Activated CD8-positive, alpha-beta T cell treated with anti-CD3 and anti-CD28 coated beads, Interleukin-2, amount 10 ng/mL, durations not matched to agents 7 days and 5 days (primary cell): ENCODE measurements at regions not wholly inside any gene's neighbourhood (a gene's known extent, or its start where the extent isn't known, plus 50 kb on each side); places are given as distances from the start of the nearest gene placed in this dataset.

ENCODE experiments used
- ATAC-seq: fragments of 150-1000 bp; cut with Tn5 transposase; one replicate; pipeline ENCODE4 v1.10.0; 2021; ENCODE audit warnings: moderate library complexity
- CTCF ChIA-PET: fragments of 350-600 bp; sonication (Branson Sonifier 250); formaldehyde crosslinking; loops from one replicate; lab custom pipeline; 2021; ENCODE audit warnings: antibody characterized with exemption; lab: Charles Lee
- POLR2A ChIA-PET: fragments of 350-600 bp; sonication (Branson Sonifier 250); formaldehyde crosslinking; loops from one replicate; lab custom pipeline; 2021; ENCODE audit warnings: antibody characterized with exemption; lab: Charles Lee
- DNase-seq: peaks from one replicate; pipeline ENCODE4 v3.0.0-alpha.2; 2020
- H3K27ac Mint-ChIP-seq: one replicate; pipeline ENCODE4 v1.8.0; 2021; ENCODE audit warnings: mild to moderate bottlenecking, mixed read lengths
- H3K27me3 Mint-ChIP-seq: one replicate; pipeline ENCODE4 v1.8.0; 2021; ENCODE audit warnings: low read depth, mixed read lengths
- H3K36me3 Mint-ChIP-seq: one replicate; pipeline ENCODE4 v1.8.0; 2021; ENCODE audit warnings: low read depth, mixed read lengths
- H3K4me1 Mint-ChIP-seq: one replicate; pipeline ENCODE4 v1.8.0; 2021; ENCODE audit warnings: low read depth, mixed read lengths
- H3K4me3 Mint-ChIP-seq: one replicate; pipeline ENCODE4 v1.8.0; 2021; ENCODE audit warnings: mild to moderate bottlenecking, mixed read lengths
- H3K9me3 Mint-ChIP-seq: one replicate; pipeline ENCODE4 v1.8.0; 2022; ENCODE audit warnings: mixed read lengths; ENCODE audit not compliant: insufficient read depth

DNA sequence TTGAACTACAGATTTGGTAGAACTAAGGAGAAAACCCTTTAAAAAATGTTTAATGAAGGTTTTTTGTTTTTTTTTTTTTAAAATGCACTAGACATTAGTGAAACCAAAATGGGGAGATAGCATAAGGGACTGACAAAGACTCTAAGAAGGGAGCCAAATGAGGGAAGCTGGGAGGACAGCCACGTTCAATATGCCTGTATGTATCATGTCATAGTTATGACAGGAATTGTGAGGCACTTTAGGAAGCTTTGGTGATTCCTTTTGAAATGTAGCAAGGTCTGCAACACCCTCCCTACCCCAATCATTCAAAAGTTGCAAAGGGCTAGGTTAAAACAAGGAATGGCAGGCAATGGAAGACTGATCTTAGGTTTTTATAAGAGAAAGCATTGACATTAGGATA is 526.0 kb downstream of the TLL1 start:
- ChIA-PET CTCF (no interaction called here), POLR2A (no interaction called here)
- H3K4me1 Mint-ChIP-seq: no peaks in the 10 kb centered on the region
- ATAC-seq: no peak
- no peak overlapping the region for H3K4me3 Mint-ChIP-seq
- no peak for DNase-seq
- no peaks in the 10 kb centered on the region for H3K27me3 Mint-ChIP-seq
- H3K36me3 Mint-ChIP-seq: no peaks in the 10 kb centered on the region
- H3K27ac Mint-ChIP-seq: no peak overlapping the region
- H3K9me3 Mint-ChIP-seq: no peaks in the 10 kb centered on the region

DNA sequence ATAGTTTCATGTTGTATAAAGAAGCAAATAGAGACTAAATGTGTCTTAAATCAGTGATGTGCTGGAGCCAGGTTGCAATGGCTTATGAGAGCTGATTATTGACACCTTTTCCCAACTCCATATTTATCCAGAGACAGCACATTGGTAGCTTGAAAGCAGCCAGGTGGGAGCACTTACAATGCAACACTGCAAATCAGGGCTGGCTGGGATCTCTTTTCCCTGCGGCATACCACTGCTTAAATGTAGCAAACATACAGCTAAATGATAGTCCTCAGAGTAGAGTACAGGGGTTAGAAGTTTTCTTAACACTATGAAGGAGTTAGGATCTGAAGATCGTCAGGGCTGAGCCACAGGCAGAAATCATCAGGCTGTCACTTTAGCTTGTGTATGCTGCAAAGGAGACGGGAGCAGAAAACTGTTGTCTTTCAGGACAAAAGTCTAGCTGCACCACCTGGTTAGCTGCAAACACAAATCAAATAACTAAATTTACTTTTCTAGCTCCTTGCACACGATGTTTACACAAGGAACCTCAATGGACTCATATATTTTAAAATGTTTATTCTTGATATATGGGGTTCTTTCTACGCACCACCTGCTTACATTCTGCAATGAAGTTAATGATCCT is 527.3 kb downstream of the TLL1 start:
- Mint-ChIP-seq H3K4me1 (no peaks in the 10 kb centered on the region), H3K27me3 (no peaks in the 10 kb centered on the region), H3K9me3 (no peaks in the 10 kb centered on the region), H3K27ac (no peak overlapping the region), H3K4me3 (no peak overlapping the region), H3K36me3 (no peaks in the 10 kb centered on the region)
- DNase-seq (no peak), ATAC-seq (no peak)
- ChIA-PET CTCF (no interaction called here), POLR2A (no interaction called here)

DNA sequence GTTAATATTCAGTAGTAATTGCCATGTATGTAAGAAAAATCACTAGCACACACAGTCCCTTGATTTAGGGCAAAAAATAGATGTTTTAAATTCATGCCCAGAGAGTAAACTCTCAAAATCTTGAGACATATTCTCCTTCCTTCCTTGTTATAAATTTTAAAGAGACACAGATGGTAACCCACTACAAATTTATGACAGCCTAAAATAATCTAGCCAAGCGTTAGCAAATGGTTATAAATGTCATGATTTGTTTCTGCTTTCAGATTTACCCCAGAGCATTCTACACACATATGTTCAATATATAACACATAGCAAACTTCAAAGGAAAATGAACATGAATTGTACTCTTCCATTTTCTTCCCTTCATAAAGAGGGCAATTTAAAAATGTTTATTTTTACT is 540.3 kb downstream of the TLL1 start:
- POLR2A ChIA-PET: no interaction called here
- H3K27ac Mint-ChIP-seq: no peak overlapping the region

DNA sequence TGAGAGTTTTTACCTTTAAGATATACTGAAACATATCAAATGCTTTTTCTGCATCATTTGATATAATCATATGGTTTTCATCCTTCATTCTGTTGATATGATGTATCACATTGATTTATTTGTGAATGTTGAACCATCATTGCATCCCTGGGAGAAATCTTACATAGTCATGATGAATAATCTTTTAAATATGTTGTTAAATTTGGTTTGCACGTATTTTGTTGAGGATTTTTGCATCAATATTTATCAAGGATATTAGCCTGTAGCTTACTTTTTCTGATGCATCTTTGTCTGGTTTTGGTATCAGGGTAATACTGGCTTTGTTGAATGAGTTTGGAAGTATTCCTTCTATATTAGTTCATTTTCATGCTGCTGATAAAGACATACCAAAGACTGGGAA is 541.4 kb downstream of the TLL1 start:
- ATAC-seq: no peak
- no peaks in the 10 kb centered on the region for H3K4me1 Mint-ChIP-seq
- DNase-seq: no peak
- H3K27ac Mint-ChIP-seq: no peak overlapping the region
- H3K27me3 Mint-ChIP-seq: no peaks in the 10 kb centered on the region
- no peaks in the 10 kb centered on the region for H3K9me3 Mint-ChIP-seq
- no peaks in the 10 kb centered on the region for H3K36me3 Mint-ChIP-seq
- ChIA-PET CTCF (no interaction called here), POLR2A (no interaction called here)
- H3K4me3 Mint-ChIP-seq: no peak overlapping the region

More for the DNA sequence above, 540.3 kb downstream of the TLL1 start:
- H3K4me3 Mint-ChIP-seq: no peak overlapping the region
- ATAC-seq: no peak
- CTCF ChIA-PET: no interaction called here
- DNase-seq: no peak
- no peaks in the 10 kb centered on the region for H3K4me1 Mint-ChIP-seq
- no peaks in the 10 kb centered on the region for H3K36me3 Mint-ChIP-seq
- H3K27me3 Mint-ChIP-seq: no peaks in the 10 kb centered on the region
- H3K9me3 Mint-ChIP-seq: no peaks in the 10 kb centered on the region

DNA sequence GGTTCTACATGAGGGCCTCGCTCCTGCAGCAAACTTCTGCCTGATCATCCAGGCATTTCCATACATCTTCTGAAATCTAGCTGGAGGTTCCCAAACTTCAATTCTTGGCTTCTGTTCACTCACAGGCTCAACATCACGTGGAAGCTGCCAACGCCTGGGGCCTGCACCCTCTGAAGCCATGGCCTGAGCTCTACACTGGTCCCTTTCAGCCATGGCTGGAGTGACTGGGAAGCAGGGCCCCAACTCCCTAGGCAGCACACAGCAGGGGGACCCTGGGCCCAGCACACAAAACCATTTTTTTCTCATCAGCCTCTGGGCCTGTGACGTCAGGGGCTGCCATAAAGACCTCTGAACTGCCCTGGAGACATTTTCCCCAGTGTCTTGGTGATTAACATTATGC is 542.7 kb downstream of the TLL1 start:
- Mint-ChIP-seq H3K4me1 (no peaks in the 10 kb centered on the region), H3K9me3 (no peaks in the 10 kb centered on the region), H3K36me3 (no peaks in the 10 kb centered on the region), H3K4me3 (no peak overlapping the region), H3K27ac (no peak overlapping the region), H3K27me3 (no peaks in the 10 kb centered on the region)
- ATAC-seq: no peak
- CTCF ChIA-PET: no interaction called here
- POLR2A ChIA-PET: no interaction called here
- DNase-seq: no peak

DNA sequence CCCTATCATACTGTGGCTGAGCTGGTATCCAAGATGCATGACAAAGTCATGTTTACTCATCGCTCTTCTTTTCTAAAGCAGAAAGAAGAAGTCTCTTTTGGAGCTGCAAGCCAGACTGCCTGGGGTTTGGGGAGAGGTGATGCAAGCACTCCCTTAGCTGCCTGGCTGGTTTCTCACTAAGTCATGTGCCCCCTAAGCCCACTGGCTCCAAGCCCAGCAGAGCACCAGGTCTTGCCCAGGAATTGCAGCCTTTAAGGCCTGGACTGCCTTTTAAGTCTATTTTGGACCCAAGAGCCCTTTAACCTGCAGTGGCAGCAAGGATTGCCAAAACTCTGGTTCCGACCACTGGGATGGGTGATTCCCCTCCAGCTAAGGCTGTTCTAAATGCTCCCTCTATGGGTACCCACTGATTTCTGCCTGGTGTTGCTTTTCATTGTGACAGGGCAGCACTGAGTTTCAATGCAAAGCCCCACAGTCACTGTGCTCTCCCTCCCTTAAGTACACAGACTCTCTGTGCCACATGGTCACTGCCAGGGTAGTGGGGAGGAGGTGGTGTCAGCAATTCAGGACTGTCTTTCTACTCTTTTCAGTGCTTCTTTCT is 548.6 kb downstream of the TLL1 start:
- ChIA-PET POLR2A (no interaction called here), CTCF (no interaction called here)
- Mint-ChIP-seq H3K4me1 (no peaks in the 10 kb centered on the region), H3K27me3 (no peaks in the 10 kb centered on the region), H3K36me3 (no peaks in the 10 kb centered on the region), H3K27ac (no peak overlapping the region), H3K9me3 (no peaks in the 10 kb centered on the region), H3K4me3 (no peak overlapping the region)
- DNase-seq (no peak), ATAC-seq (no peak)

DNA sequence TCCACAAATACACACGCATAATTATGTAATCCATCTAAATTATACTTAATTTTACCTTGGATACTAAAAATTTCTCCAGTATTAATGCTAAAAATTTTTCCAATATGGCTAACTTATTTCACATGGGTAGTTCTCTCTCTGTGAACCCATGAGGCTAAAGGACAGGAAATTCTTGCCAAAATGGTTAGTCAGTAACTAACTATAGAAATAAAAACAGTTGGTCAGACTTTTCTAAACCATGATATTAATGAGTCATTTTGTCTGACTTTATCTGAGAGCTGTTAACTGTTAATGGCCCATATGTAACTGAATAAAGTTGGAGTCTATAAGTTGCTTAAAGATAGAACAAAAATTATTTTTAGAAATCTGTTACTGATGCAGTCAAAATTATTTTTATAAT is 549.4 kb downstream of the TLL1 start:
- Mint-ChIP-seq H3K27ac (no peak overlapping the region), H3K27me3 (no peaks in the 10 kb centered on the region), H3K36me3 (no peaks in the 10 kb centered on the region), H3K4me1 (no peaks in the 10 kb centered on the region), H3K9me3 (no peaks in the 10 kb centered on the region), H3K4me3 (no peak overlapping the region)
- ATAC-seq (no peak), DNase-seq (no peak)
- ChIA-PET CTCF (no interaction called here), POLR2A (no interaction called here)

DNA sequence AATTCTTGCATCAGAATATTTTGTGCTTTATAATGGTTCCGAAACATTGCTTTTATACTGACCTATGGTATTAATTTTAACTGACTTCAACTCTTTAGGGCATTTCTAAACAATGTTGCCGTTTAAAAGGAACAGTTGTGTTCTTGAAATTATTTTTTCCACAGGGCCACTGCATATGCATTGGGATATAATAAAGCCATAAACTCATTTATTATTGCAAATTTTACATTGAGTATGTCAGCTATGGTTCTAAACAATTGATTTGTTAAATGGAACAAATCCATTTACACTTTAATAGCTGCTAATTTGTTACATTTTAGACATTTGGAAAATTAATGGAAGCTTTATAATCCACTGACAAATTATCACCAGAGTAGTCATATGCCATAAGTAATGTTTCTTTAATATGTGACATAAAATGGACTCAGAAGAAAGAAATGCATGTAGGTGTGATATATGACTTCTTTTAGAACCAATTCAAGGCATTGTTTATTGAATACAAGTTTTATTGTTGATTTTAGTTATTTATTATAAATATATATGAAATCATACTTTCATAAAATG is 553.3 kb downstream of the TLL1 start:
- ChIA-PET CTCF (no interaction called here), POLR2A (interaction anchor here (0.6 kb wide), 1 partner anchor 67 kb away, joined by 3 read pairs; no protein-coding TSS in a partner anchor)
- DNase-seq: no peak
- Mint-ChIP-seq H3K27ac (no peak overlapping the region), H3K36me3 (no peaks in the 10 kb centered on the region), H3K4me3 (no peak overlapping the region), H3K9me3 (no peaks in the 10 kb centered on the region), H3K27me3 (no peaks in the 10 kb centered on the region), H3K4me1 (no peaks in the 10 kb centered on the region)
- no peak for ATAC-seq

DNA sequence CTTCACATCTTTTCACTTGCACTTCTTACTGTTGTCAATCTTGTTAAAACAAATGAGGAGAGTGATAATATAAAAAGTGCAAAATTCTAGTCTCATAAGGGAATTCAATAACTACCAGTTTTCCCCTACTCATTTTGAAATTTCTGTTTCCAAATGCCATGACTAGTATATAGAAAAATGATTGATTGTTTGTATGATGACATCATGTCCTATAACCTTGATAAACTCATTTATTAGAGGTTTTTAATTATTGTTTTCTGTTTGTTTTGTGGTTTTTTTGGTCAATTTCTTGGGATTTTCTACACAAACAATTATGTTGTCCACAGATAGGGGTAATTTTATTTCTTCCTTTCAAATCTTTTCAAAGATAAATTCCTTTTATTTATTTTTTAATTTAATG is 559.1 kb downstream of the TLL1 start:
- Mint-ChIP-seq H3K9me3 (no peaks in the 10 kb centered on the region), H3K4me3 (no peak overlapping the region)
- ATAC-seq: no peak

DNA sequence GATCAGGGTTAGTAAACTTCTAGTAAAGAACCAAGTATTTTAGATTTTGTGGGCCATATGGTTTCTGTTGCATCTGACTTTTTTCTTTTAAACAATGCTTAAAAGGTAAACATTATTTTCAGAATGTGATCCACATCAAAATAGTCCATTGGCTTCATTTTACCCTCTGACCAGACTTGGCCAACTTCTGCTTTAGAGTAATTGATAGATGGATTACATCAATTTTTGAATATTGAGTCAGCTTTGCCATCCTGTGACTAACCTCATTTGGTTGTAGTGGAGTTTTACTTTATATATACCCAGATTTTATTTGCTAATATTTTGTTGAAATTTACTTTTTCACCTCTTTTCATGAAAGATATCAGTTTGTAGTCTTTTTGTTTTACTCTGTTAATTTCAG is 559.8 kb downstream of the TLL1 start:
- no peaks in the 10 kb centered on the region for H3K36me3 Mint-ChIP-seq
- DNase-seq (no peak), ATAC-seq (no peak)
- no peaks in the 10 kb centered on the region for H3K4me1 Mint-ChIP-seq
- CTCF ChIA-PET: no interaction called here
- H3K4me3 Mint-ChIP-seq: no peak overlapping the region
- no peak overlapping the region for H3K27ac Mint-ChIP-seq
- no peaks in the 10 kb centered on the region for H3K9me3 Mint-ChIP-seq
- no peaks in the 10 kb centered on the region for H3K27me3 Mint-ChIP-seq
- POLR2A ChIA-PET: no interaction called here

More for the DNA sequence above, 559.1 kb downstream of the TLL1 start:
- no peak overlapping the region for H3K27ac Mint-ChIP-seq
- no peaks in the 10 kb centered on the region for H3K4me1 Mint-ChIP-seq
- ChIA-PET CTCF (no interaction called here), POLR2A (no interaction called here)
- H3K36me3 Mint-ChIP-seq: no peaks in the 10 kb centered on the region
- DNase-seq: no peak
- H3K27me3 Mint-ChIP-seq: no peaks in the 10 kb centered on the region

DNA sequence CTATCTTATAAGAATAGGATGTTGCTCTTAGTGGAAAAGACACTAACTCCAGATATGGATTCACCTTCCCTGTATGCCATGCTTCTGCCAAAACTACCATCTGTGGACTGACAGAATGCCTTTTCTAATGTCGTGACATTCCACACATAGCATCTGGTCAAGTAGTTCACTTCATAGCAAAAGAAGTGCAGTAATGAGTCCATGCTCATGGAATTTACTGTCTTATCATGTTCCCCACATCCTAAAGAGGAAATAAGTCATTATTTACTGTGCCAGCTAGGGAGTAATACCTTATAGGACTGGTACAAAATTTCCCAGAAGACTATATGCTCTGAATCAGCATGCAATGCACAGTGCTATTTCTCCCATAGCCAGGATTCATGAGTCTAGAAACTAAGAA is 562.4 kb downstream of the TLL1 start:
- CTCF ChIA-PET: no interaction called here
- H3K4me3 Mint-ChIP-seq: no peak overlapping the region
- no peaks in the 10 kb centered on the region for H3K4me1 Mint-ChIP-seq
- POLR2A ChIA-PET: no interaction called here
- H3K27ac Mint-ChIP-seq: no peak overlapping the region
- H3K9me3 Mint-ChIP-seq: no peaks in the 10 kb centered on the region
- ATAC-seq (no peak), DNase-seq (no peak)
- H3K27me3 Mint-ChIP-seq: no peaks in the 10 kb centered on the region
- no peaks in the 10 kb centered on the region for H3K36me3 Mint-ChIP-seq

DNA sequence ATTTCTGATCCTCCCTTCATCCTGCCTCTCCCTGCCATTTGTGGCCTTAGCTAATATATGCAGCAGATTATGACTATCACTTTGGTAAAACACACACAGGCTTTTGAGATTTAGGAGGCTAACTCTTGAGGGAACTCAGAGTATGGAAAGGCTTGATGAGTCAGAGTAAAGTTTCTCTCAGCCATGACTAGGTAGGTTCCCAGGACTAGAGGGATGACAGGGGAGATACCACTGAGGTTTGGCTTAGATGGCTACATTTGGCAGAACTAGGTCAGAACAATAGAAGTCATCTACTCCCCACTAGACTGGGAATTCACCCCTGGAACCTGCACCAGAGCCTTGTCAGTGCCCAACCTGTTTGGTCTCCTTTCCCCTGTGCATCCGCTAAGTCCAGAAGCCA is 585.7 kb downstream of the TLL1 start:
- Mint-ChIP-seq H3K27ac (no peak overlapping the region), H3K4me3 (no peak overlapping the region), H3K4me1 (no peaks in the 10 kb centered on the region), H3K27me3 (no peaks in the 10 kb centered on the region), H3K36me3 (no peaks in the 10 kb centered on the region), H3K9me3 (peaks cover 3% of the 10 kb centered on the region)
- ATAC-seq (no peak), DNase-seq (no peak)
- POLR2A ChIA-PET: no interaction called here
- CTCF ChIA-PET: no interaction called here
